Mononuclear cell (primary cell): ENCODE measurements at regions not wholly inside any gene's neighbourhood (a gene's known extent, or its start where the extent isn't known, plus 50 kb on each side); places are given as distances from the start of the nearest gene placed in this dataset.
"Not testable (repeated sequence)": the region's sequence is repeated elsewhere in the genome, so short reads cannot be mapped to it uniquely, and the experiment has no call there.

Experiments
- H3K27me3 ChIP-seq: 2 replicates; pipeline ENCODE4 v1.6.0; 2011; ENCODE audit warnings: low read length, control low read depth; ENCODE audit not compliant: insufficient read depth
- H3K4me1 ChIP-seq: 2 replicates; pipeline ENCODE4 v1.5.1; 2011; ENCODE audit warnings: mild to moderate bottlenecking, low read length, control low read depth; ENCODE audit not compliant: insufficient read depth
- H3K4me3 ChIP-seq: 2 replicates; pipeline ENCODE4 v1.5.1; 2011; ENCODE audit warnings: mild to moderate bottlenecking, low read length, moderate library complexity
- H3K9me3 ChIP-seq: 2 replicates; pipeline ENCODE4 v1.5.1; 2011; ENCODE audit warnings: low read depth, mild to moderate bottlenecking, control low read depth, low read length

DNA sequence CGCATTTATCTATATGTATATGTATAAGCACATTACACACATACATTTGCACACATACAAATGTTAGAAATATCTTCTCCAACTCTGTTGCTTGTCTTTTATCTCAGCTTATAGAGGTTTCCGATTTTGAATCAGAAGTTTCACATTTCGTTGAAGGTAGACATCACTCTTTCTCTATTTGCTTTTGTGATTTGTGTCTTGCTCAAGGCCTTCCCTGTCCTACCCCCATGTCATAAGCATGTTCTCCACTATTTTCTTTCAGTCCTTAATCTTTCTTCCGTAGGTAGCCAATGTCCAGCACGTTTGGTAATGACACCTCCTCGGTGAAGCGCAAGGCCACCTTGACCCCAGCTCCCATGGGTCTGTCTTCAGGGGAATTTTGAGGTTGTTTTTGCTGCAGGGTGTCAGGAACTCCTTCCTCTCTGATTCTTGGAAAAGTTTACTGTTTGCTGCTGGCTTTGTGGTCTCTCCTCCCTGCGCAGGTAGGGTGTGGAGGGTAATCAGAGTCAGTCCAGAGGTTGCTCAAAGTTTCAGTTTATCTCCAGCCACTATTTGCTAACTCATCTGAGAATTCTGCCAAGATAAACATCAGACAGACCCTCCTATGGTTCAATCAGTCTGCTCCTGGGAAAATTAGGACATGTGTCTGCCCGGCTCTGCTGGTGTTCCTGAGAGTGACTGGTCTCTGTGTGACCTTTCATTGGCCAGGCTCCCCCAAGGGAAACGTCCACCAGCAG lies 171.7 kb downstream of the BCL2L11 start:
- H3K4me1 ChIP-seq, H3K27me3 ChIP-seq, H3K9me3 ChIP-seq, H3K4me3 ChIP-seq: not testable (repeated sequence)

DNA sequence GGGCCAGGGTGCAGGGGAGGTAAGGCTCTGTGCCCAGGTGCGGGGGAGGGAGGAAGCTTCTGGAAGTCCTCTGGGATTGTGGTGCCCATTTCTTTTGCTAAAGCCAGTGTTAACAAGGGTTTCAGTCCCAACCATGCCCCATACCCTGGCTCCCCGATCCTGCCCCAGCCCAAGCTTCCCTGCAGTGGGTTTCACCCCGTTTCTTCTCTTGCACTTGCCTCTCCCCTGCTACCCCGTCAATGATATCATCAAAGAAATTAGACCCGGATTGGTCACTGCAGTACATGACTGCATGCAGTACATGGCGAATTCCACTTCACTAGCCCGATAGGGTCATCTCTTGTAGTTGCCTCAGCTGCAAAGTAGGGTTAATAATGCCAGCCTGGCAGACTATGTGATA lies 174.0 kb downstream of the BCL2L11 start:
- not testable (repeated sequence) for H3K4me3 ChIP-seq, H3K4me1 ChIP-seq, H3K9me3 ChIP-seq, H3K27me3 ChIP-seq

DNA sequence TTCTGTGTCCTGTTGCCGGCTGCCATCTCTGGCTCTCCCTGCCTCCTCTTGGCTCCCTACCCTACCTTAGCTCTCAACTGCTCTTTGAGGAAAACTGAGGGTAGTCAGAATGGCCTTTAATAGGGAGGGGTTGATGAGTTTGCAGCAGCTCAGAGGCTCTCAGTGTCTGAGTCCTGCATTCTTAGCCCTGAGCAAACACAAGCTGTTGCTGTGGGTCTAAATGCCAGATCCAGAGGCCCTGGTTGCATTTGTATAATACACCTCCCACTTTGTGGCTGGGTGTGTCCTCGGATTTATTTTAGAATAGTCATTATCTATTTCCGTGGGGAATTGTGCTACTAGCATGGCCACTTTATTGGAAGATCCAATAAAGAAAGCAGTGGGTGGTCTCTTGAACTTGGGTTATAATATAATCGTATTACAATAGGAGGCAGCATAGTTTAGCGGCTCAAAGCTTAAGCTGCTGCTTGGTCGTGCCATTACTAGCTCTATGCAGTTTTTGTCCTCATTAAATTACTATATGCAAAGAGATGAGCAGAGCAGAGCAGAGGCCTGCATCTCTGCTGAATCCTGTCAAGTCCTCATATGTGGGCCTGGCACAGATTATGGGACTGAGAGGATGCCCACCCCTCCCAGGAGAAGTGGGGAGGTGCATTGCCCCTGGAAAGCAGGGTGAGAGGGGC lies 175.5 kb downstream of the BCL2L11 start:
- H3K27me3 ChIP-seq, H3K4me1 ChIP-seq, H3K4me3 ChIP-seq: not testable (repeated sequence)

DNA sequence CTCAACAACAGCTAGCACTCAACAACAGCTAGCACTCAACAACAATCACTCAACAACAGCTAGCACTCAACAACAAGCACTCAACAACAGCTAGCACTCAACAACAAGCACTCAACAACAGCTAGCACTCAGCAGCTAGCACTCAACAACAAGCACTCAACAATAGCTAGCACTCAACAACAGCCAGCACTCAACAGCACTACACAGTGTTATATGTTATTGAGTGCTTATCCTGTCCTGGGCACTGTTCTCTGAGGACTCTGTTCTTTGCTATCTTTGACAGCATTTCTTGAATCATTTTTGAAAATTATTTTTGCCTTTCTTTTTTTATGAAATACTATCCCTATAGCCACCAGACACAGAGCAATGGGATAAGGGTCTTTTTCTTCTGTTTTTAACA lies 176.4 kb downstream of the BCL2L11 start:
- not testable (repeated sequence) for H3K4me3 ChIP-seq, H3K4me1 ChIP-seq, H3K9me3 ChIP-seq, H3K27me3 ChIP-seq

More for the DNA sequence above, 175.5 kb downstream of the BCL2L11 start:
- H3K9me3 ChIP-seq: not testable (repeated sequence)

DNA sequence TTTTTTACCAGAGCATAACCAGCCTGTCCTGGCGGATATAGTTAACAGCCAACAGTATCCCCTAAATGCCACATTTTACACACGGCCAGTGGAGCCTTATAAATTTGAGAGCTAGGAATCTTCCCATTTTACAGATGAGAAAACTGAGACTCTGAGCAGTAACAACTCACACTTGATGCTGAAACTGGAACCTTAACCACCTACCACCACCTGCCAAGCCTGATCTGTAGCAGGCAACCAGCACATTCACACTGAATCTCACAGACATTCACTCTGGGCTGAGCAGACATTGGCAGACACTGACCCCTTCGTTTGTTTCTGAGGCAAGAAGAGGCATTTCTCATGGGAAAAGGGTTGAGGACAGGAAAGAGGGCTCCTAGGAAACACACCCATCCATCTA lies 178.2 kb downstream of the BCL2L11 start:
- not testable (repeated sequence) for H3K4me1 ChIP-seq, H3K4me3 ChIP-seq, H3K9me3 ChIP-seq, H3K27me3 ChIP-seq

DNA sequence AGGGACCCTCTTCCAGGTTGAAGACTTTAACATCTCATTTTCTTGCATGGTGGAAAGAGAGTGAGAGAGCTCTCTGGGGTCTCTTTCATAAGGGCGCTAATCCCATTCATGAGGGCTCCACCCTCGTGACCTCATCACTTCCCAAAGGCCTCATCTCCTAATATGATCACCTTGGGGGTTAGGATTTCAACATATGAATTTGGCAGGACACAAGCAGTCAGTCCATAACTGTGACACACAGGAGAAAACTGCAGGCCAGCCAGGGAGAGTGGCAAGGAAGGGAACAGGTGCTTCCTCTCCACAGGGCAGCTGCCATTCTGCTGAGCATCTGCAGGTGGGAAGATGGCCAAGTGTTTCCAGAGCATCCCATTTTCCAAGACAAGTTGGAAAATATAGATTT lies 178.9 kb downstream of the BCL2L11 start:
- H3K4me3 ChIP-seq, H3K27me3 ChIP-seq, H3K4me1 ChIP-seq, H3K9me3 ChIP-seq: not testable (repeated sequence)

DNA sequence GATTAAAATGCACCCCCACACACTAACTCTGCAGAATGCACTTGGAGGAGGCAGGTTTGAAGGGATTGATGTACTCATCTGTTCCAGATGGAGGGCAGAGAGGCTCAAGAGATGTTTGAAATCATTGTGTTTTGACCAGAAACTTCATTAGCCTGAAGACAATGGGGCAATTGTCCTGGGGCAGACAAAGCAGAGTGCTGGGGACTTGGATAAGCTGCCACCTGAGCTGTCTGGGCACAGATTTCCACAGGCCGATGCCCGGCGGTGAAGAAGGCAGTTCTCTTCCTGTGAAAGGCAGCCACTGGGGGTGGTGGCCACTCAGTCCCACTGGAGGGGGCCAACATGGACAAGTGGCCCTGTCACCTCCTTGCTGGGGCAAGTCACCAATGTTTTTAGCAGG lies 181.0 kb downstream of the BCL2L11 start:
- not testable (repeated sequence) for H3K4me1 ChIP-seq, H3K27me3 ChIP-seq, H3K4me3 ChIP-seq, H3K9me3 ChIP-seq

DNA sequence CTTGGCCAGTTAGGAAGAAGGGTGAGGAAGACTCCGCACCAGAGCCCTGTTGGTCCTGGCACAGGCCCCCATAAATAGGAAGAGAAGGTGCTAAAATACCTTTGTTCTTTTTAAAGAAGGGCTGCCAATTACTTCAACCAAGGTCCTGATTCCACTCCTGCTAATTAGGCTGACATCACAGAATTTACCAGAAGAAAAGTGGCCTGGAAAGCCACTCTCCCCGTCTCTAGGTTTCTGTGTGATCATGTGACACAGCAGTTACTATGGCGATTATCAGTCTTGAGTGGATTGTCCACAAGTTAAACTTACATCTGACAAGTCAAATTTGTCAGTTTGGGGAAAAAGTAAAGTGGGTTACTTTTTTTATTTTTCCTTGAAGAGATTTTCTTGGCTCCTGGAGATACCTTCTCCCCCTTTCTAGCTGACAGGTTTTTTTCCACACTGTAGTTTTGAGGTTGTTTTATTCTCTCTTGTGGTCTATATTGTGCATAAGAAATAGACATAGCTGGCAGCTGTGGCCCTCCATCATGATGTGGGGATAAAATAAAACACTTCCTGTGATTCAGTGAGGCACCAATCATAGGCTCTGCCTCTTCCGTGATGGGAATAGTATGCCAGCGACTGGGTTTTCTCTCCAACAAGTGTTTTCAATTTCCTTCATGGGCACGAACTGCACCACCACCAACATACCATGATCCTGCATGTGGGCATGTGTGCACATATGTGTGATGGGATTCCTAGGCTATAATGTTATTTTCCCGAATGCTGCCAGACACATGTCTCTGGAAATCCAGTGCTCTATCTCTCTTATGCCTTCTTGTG lies 181.9 kb downstream of the BCL2L11 start:
- H3K9me3 ChIP-seq, H3K4me1 ChIP-seq, H3K4me3 ChIP-seq, H3K27me3 ChIP-seq: not testable (repeated sequence)

DNA sequence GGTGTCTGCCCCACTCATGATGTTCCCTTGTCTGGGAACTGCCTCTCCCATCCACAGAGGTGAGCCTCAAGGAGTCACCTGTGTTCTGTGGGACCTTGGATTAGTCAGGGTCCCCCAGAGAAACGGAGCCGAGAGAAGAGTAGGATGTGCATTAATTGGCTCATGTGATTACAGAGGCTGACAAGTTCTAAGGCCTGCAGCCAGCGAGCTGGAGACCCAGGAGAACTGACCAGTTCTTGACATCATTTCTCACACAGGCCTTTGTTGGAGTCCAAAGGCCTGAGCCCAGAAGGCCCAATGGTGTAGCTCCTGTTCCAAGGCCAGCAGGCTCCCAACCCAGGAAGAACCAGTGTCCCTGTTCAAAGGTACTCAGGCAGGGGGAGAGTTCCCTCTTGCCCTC lies 186.6 kb downstream of the BCL2L11 start:
- not testable (repeated sequence) for H3K9me3 ChIP-seq, H3K4me1 ChIP-seq, H3K27me3 ChIP-seq, H3K4me3 ChIP-seq

DNA sequence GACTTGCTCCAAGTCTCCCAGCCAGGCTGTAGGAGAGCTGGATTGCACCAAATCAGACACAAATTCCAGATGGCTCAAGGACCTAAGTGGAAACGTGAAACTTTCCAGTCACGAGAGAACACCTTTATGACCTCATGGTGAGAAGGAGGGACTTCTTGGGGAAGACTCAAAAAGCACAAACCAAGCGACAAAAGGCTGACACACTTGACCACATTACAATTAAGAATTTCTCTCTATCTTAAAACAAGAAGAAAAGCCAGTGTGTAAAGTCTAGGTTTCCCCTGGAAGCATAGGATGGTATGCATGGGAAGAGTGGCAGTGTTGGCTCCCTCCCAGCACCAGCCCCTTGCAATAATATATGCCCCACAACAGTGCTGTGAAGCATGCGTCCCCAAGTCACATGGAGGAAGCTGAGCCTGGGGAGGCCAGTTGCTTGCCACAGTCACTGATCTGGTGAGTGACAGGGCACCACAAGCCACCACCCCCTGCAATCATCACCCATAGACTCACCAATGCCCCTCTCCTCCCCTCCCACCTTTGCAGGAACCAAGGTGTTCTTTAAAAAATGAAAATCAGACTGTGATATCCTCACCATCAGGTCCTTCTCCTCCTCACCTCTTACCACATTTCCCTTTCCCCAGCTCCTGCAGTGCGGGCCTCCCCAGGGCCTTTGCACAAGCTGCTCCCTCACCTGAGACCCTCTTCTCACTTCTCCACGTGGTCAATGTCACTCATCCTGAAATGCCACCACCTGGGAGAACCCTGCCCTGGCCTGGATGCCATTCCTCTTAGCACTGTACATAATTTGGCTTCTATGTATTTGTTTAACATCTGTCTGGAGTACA lies 188.7 kb downstream of the BCL2L11 start:
- H3K4me1 ChIP-seq, H3K4me3 ChIP-seq, H3K9me3 ChIP-seq, H3K27me3 ChIP-seq: not testable (repeated sequence)

DNA sequence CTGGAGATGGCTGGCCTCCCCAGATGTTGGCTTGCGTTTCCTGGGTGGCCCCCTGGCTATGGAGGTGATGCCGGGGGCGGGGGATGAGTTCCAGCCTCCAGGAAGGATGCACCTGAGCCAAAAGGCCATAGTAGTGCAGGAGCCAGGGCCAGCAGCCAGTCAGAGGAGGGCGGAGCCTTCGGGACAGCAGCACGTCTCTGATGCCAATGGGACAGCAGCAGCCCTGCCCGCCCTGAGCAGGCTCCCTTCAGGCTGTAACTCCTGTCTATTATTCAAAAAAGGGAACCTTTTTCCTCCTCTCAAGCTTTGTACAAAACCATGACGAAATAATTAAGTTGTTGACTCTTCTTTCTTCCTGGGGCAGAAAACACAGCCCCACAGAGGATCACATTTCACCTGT lies 189.7 kb downstream of the BCL2L11 start:
- not testable (repeated sequence) for H3K4me3 ChIP-seq, H3K27me3 ChIP-seq, H3K4me1 ChIP-seq, H3K9me3 ChIP-seq

DNA sequence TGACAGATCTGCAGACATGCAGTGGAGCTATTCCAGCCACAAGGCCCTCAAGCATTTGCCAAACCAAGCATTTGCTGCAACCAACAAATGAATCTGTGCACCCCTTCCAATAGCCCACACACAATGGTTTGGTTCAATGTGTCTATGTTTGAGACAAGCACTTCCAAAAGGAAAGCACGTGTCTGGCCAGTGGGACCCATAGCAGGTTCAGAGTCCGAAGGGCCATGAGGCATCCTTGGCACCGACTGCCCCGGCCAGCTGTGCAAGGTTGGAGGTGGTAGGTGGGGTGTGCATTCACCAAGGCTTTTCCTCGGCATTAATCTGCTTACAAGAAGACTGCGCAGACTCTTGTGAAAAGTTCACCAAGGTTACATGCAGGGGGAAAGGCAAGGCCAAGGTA lies 190.9 kb downstream of the BCL2L11 start:
- H3K27me3 ChIP-seq, H3K4me1 ChIP-seq, H3K9me3 ChIP-seq, H3K4me3 ChIP-seq: not testable (repeated sequence)

DNA sequence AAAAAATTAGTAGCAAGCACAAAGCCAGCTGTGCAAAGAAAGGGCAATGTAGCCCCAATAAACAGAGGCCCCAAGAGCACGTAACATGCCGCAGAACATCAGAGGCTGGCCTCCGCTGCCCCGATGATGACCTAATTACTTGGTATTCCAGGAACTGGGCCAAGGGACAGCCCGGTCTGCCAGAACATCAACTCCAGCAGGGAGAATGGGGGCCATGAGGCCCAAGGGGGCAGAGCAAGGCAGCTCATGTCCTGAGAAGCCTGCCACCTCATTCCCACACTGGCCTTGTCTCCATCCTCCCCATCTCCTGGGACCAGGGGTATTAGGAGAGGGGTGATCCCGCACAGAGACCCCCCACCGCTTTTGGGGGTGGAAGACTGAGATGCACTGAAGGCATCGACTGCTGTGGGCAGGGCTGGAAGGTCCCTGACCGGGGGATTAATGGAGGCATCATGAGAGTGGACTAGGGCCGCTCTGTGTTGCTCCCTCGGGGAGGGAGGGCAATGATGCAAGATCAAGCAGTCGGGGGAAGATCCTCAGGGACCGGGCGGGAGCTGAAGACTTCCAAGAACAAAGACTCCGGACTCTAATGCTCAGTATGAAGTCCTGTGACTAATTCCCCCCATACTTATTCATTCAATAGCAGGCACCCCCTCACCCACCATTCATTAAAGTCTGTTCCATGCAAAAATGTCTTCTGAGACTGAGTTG lies 192.3 kb downstream of the BCL2L11 start:
- not testable (repeated sequence) for H3K4me1 ChIP-seq, H3K4me3 ChIP-seq, H3K9me3 ChIP-seq, H3K27me3 ChIP-seq

DNA sequence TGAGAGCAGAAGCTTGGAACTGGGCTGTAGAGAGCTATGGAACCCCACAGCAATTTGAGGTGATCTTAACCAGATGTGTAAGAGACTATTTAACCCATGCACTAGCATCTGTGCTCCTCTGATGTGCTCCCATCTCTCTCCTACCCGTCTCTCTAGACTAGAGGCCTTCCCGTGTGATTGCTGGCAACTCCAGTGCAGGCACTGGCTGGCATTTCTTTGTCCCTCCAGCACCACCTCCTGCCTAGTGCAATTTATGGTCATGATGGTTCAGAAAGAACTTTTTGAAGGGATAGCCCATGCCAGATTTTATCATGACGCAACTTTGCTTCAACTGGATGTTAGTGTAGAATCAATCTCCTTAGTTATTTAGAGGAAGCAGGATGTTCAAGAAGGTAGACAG lies 193.0 kb downstream of the BCL2L11 start:
- not testable (repeated sequence) for H3K9me3 ChIP-seq, H3K4me1 ChIP-seq, H3K27me3 ChIP-seq, H3K4me3 ChIP-seq
